Smooth muscle cell of the brain vasculature (primary cell): ENCODE measurements at regions not wholly inside any gene's neighbourhood (a gene's known extent, or its start where the extent isn't known, plus 50 kb on each side); places are given as distances from the start of the nearest gene placed in this dataset.
"Not testable (repeated sequence)": the region's sequence is repeated elsewhere in the genome, so short reads cannot be mapped to it uniquely, and the experiment has no call there.

Experiments
- DNase-seq: peaks from one replicate; pipeline ENCODE4 v3.0.0-alpha.2; 2012; ENCODE audit warnings: low read depth, low spot score

- DNase-seq, result no peak
Observed at GRCh38 chr11:29171360-29171950, 845.4 kb downstream of the KCNA4 start.

DNA sequence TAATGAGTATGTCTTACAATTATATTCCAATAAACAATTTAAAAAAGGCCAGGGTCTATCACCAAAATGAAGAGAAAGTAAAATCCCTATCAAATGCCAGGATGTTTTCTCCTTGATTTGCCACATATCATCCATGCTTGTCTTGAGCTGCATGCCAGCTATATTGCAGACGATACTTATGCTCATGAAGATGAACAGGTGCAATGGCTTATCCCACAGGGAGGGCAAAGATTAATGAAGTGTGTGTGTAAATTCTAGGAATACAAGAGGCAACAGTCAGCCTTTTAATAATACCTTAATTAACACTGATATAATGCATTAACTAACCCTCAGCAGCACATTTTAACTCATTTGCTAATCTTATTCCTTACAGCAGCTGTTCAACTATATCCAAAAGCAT lies 850.5 kb downstream of the KCNA4 start:
- no peak for DNase-seq

DNA sequence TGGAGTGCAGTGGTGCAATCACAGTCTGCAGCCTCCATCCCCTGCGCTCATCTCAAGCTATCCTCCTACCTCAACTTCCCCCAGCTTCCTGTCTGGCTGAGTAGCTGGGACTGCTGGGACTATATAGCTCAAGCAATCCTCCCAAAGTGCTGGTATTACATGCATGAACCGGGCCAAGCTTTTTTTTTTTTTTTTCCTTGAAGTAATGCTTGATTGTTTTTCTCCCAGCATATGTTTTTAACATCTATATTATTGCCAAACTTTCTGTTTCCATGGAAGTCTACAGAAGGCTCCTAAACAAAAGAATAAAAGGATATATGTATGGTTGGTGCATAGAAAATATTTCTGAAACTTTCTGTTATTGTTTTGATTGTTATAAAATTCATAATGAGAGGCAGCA lies 853.6 kb downstream of the KCNA4 start:
- DNase-seq, result no peak

GRCh38 chr11:29162491-29162890 lies 854.3 kb downstream of the KCNA4 start:
- no peak for DNase-seq

- DNase-seq, result no peak
Observed at GRCh38 chr11:29161191-29161590, 855.6 kb downstream of the KCNA4 start.

GRCh38 chr11:29159552-29160465 lies 857.0 kb downstream of the KCNA4 start:
- peak; percentile 44 for DNase-seq

- no peak for DNase-seq
Observed at GRCh38 chr11:29153078-29153477, 863.8 kb downstream of the KCNA4 start.

DNA sequence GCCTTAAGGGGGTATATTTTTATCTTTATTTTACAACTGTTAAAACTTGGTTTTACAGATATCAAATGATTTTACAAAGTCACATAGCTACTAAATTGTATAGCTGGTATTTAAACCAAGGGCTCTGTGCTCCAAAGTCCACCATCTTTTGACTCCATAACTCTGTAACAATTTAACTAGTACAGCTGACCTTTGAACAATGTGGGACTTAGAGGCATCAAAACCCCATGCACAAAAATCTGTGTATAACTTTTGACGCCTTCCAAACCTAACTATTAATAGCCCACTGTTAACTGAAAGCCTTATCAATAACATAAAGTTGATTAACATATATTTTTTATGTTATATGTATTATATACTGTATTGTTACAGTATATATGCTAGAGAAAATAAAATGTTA lies 874.3 kb downstream of the KCNA4 start:
- DNase-seq, result not testable (repeated sequence)

DNA sequence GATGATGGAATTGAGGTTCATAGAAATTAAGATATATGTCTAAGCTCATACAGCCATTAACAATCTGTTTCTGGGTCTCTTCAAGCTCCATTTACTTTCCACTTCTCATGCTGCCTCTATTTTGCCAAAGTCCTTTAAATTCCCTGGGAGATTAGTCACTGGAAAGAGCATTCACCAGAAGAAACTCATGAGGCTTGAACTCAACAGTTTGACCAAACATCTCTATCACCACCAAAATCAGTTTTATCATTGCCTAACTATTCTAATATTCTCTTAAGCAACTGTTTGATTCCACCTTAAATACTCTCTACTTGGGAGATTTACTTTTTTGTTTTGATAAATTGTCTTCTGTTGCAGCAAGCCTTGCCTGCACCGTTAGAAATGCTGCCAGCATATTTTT lies 881.3 kb downstream of the KCNA4 start:
- DNase-seq, result no peak

DNA sequence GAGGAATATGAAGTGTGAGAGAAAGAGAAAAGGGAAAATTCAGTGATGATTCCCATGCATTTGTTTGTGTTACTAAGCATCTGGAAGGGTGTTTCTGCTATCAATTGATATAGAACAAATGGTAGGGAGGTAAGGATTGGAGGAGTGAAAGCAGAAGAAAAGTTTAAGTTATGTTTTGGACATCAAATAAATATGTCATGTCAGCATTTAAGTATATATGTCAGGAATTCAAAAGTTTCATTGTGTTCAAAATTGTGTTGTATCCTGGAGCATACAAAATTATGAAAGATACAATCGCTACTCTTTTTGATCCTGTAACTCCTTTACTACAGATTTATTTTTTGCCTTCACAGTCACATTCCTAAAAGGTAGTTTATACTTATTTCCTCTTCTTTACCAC lies 885.8 kb downstream of the KCNA4 start:
- DNase-seq, result no peak

DNA sequence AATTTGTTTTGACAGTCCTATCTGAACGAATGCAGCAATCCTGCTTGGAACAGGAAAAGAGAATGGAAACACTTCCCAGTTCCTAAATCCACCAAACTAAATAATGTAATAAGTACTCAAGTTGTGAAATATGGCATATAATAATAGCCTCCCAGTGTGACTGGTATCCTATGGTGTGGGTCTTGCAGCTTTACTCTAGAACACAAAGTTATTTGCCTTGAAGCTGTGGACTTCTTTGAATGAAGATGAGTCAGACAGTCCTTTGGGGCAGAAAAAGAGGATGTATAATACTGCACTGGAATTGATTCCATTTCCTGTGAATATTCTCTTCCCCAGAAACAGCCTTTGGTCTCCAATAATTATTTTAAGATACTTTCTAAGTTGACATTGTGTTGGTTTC lies 887.0 kb downstream of the KCNA4 start:
- DNase-seq, result peak; percentile 55

DNA sequence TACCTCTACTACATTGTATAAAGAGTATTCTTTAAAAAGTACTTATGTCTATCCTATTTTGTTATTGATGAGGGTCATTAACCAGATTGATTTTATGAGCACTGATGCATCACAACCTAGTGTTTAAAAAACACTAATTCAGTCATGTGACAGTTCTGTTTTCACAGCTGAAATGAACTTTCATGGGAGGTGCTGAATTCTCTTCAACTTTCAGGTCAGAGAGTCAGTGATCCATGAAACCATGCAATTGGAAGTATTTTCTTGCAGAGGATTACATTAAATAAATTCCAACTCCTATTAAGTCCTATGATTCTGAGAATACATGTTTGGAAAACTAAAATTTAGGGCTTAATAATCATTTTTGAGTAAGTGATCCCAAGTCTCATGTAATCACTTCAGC lies 889.4 kb downstream of the KCNA4 start:
- no peak for DNase-seq

DNA sequence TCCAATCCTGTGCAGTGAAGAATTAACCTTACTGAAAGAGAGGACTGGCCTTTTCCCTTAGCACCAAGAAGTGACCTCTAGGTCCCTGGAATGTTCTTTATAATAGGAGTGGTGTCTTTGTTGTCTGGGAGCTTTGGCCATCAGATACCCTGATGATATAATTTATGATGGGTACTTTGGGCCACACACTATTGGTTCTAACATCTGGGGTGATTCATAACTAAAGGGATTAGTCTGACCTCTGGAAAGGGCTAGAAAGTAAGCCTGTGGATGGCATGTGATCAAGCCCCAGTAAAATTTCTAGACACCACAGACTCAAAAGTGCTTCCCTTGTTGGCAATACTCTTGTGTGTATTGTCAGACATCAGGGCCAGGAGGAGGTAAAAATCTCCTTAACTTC lies 891.2 kb downstream of the KCNA4 start:
- DNase-seq, result no peak

DNA sequence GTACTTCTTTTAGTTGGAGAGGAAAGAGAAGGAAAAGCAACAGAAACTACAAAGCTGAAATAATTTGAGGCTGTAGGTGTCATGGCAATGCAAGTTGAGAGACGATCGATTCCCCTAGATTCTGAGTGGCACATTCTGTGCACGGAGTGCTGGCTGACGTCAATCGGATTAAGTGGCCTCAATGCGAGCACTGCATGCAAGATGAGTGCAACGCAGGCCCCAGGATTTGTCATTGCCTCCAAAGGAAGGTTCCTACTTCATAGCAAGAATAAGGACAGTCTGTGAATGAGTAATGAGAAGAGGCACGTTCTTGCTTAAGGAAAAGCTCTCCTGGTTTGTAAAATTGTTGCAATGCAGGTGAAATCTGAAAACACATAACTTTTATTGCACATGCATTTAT lies 892.4 kb downstream of the KCNA4 start:
- DNase-seq, result no peak

- peak; percentile 54 for DNase-seq
Observed at GRCh38 chr11:29119707-29120618, 896.9 kb downstream of the KCNA4 start.

DNA sequence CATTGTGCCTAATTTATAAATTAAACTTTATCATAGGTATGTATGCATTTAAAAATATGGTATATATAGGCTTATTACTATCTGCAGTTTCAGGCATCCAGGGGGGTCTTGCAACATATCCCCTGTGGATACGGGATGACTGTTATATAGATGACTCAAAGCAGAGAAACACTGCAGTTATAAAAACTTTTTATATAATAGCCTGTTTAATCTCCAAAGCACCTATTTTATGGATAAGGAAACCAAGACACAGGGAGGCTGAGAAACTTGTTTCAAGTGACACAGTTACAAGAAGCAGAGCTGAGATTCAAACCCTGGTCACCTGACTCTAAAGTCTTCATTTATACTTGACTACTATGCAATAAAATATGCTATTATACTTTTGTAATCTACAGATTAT lies 897.7 kb downstream of the KCNA4 start:
- DNase-seq, result peak; percentile 13

DNA sequence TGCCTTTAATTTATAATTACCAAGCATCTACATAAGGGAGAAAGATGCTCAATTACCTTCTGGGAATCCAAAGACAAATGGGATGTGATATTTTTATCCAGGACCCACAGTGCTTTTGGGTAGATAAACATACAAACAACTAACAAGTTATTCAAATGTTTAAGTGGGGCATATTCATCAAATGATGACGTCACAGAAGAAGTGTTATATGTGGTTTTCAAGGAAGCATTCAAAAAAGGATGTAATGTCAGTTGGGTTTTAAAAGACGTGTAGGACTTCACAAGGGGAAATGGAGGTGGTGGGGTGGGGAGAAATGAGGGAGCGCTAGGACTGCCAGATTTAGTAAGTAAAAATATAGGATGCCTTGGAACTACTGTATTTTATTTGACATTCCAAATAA lies 915.9 kb downstream of the KCNA4 start:
- no peak for DNase-seq

DNA sequence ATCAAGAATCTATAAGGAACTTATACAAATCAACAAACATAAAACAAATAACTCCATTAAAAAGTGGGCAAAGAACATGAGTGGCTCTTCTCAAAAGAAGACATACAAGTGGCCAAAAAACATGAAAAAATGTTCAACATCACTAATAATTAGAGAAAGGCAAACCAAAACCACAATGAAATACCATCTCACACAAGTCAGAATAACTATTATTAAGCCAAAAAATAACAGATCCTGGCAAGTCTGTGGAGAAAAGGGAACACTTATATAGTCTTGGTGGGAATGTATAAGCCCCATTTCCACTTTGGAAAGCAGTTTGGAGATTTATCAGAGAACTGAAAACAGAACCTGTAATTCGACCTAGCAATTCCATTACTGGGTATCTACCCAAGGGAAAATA lies 921.0 kb downstream of the KCNA4 start:
- DNase-seq, result no peak

- DNase-seq, result peak; percentile 1
Observed at GRCh38 chr11:29093416-29094120, 923.3 kb downstream of the KCNA4 start.

GRCh38 chr11:29087200-29087812 lies 929.5 kb downstream of the KCNA4 start:
- no peak for DNase-seq

DNA sequence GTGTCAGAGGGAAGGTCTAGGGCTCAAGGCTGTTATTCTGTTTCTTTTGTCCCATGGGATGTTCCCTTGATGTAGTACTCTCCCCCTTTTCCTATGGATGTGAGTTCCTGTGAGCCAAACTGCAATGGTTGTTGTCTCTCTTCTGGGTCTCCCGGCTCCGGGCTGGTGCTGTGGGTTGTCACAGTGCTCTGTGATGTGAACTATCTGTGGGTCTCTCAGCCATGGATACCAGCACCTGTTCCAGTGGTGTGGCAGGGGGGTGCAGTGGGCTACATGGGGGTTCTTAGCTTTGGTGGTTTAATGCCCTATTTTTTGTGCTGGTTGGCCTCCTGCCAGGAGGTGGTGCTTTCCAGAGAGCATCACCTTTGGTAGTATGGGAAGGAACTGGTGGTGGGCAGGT lies 941.1 kb downstream of the KCNA4 start:
- DNase-seq, result no peak
